HFF-Myc (cell line): ENCODE measurements at regions not wholly inside any gene's neighbourhood (a gene's known extent, or its start where the extent isn't known, plus 50 kb on each side); places are given as distances from the start of the nearest gene placed in this dataset.

Experiments
- DNase-seq: peaks from one replicate; pipeline ENCODE4 v3.0.0-alpha.2; 2011; ENCODE audit warnings: low read depth; ENCODE audit errors: extremely low read depth
- H3K4me3 ChIP-seq: replicated peaks from 2 replicates; pipeline ENCODE4 v1.5.1; 2011; ENCODE audit warnings: low read depth, mild to moderate bottlenecking, control low read depth, low read length
- CTCF ChIP-seq: IDR thresholded peaks from 2 replicates; pipeline ENCODE4 v1.5.1; 2012; ENCODE audit warnings: mild to moderate bottlenecking, low read depth, low read length, control low read depth; ENCODE audit errors: missing control alignments

GRCh38 chr14:40271480-40271879, 839.2 kb upstream of the FBXO33 start:
- no peak for DNase-seq
- no peak for TF ChIP-seq CTCF
- H3K4me3 ChIP-seq = no peak overlapping the region

GRCh38 chr14:40269436-40269835, 837.2 kb upstream of the FBXO33 start:
- H3K4me3 ChIP-seq = no peak overlapping the region
- no peak for DNase-seq
- TF ChIP-seq CTCF = no peak

GRCh38 chr14:40268236-40268635, 836.0 kb upstream of the FBXO33 start:
- TF ChIP-seq CTCF = no peak
- no peak overlapping the region for H3K4me3 ChIP-seq
- DNase-seq = no peak

GRCh38 chr14:40265096-40265495, 832.9 kb upstream of the FBXO33 start:
- no peak for TF ChIP-seq CTCF
- no peak for DNase-seq
- H3K4me3 ChIP-seq = no peak overlapping the region

GRCh38 chr14:40252817-40253447, 820.7 kb upstream of the FBXO33 start:
- H3K4me3 ChIP-seq = no peak overlapping the region
- DNase-seq = no peak
- TF ChIP-seq CTCF = no peak

- no peak overlapping the region for H3K4me3 ChIP-seq
- TF ChIP-seq CTCF = no peak
- DNase-seq = no peak
Observed at GRCh38 chr14:40248671-40249070, 816.4 kb upstream of the FBXO33 start.

- TF ChIP-seq CTCF = no peak
- no peak for DNase-seq
Observed at GRCh38 chr14:40240245-40240859, 808.1 kb upstream of the FBXO33 start.

More at GRCh38 chr14:40240245-40240859, 808.1 kb upstream of the FBXO33 start:
- H3K4me3 ChIP-seq = no peak overlapping the region
